ENCODE measurements at regions not wholly inside any gene's neighbourhood (a gene's known extent, or its start where the extent isn't known, plus 50 kb on each side); places are given as distances from the start of the nearest gene placed in this dataset.

DNA sequence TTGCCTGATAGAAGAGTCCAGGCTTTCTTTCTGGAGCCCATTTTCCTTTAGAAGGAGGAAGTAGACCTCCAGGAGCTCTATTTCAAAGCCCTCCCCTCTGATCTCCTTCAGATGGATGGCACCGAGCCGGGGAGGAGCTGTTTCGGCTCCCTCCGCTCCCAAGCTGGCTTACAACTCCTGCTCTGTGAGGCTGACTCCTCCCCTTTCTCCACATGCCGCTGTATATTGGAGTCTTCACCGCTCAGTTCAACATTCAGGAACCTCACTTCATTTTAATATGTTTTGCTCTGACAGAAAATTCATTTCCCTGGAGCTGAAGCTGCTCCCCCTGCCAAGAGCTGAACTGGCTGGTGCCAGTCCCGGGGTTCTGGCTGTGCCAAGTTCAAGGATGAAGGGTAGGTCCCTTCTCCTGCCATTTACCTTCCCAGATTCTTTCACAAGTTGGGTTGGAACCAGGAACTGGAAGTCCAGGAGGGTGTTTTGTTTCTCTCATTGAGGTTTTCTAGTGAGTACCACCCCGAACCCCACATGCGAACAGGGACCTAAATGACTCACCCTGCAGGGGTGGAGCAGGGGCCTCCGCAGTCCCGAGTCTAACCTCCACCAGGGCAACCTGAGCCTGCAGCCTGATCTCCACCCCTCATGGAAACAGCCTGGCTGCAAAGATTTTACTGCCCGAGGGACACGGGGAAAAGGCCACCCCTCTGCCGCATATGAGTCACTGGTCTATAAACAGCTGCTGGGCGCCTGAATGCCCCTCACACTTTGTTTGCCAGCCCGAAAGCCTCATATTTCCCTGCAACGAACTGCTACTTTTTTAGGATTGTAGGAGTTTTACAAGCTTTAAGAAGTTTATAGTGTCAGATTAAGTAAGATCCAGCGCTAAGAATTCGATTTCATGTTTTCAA lies 68.6 kb upstream of the FOXA2 start:
- intact Hi-C loops (cut with micrococcal nuclease), result no loop called here

- intact Hi-C loops (cut with micrococcal nuclease), result no loop called here
Measured at GRCh38 chr20:22653658-22654642, 69.6 kb upstream of the FOXA2 start.

- intact Hi-C loops (cut with micrococcal nuclease), result no loop called here
Measured at GRCh38 chr20:22663528-22664025, 79.2 kb upstream of the FOXA2 start.

- intact Hi-C loops (cut with micrococcal nuclease), result no loop called here
Measured at GRCh38 chr20:22667198-22667597, 82.8 kb upstream of the FOXA2 start.

DNA sequence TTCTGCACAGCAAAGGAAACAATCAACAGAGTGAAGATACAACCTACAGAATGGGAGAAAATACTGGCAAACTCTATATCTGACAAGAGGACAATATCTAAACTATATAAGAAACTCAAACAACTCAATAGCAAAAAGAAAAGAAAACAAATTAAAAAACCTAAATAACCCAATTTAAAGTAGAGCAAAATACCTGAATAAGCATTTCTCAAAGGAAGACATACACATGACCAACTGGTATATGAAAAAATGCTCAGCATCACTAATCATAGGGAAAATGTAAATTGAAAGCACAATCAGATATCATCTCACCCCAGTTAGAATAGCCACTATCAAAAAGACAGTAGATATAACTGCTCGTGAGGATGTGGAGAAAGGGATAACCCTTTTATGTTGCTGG lies 87.8 kb upstream of the FOXA2 start:
- intact Hi-C loops (cut with micrococcal nuclease), result no loop called here

DNA sequence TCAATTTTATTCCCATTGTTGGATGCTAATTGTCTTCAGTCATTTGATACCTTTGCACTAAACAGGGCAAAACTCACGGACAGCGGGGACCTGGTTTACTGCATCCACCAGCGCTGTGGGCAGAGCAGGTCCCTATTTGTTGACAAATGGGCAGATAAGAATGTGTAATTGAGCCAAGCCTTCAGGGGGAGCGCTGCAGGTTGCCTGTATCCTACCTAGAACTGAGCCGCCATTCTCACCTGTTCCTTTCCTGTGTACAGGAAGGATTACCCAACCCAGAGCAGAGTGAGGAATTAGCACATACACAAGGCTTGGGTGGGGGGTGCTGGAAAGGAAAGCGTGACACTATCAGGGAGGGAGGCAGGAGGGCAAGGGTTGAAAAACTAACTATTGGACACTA lies 89.1 kb upstream of the FOXA2 start:
- intact Hi-C loops (cut with micrococcal nuclease), result no loop called here

DNA sequence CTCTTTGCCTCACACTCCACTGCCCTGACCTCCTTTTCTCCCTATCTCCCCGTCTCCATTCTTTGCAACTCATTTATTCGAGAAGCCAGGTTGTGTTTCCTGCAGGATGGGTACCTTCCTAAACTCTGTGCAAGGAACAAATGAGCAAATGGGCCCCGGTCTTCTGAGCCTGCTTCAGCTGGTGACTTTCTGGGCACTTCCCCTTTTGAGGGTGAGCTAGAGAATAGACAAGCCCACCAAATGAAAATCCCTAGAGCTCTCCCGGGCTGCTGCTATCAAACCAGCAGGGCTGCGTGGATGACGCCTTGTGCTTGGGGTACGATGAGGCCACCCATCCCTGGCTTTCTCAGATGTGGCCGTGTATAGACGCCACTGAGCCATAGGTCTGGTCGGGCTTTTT lies 91.0 kb upstream of the FOXA2 start:
- intact Hi-C loops (cut with micrococcal nuclease), result no loop called here

- intact Hi-C loops (cut with micrococcal nuclease), result no loop called here
Measured at GRCh38 chr20:22678678-22679077, 94.3 kb upstream of the FOXA2 start.

- intact Hi-C loops (cut with micrococcal nuclease), result no loop called here
Measured at GRCh38 chr20:22679197-22679596, 94.8 kb upstream of the FOXA2 start.

- intact Hi-C loops (cut with micrococcal nuclease), result no loop called here
Measured at GRCh38 chr20:22680031-22680740, 95.8 kb upstream of the FOXA2 start.

DNA sequence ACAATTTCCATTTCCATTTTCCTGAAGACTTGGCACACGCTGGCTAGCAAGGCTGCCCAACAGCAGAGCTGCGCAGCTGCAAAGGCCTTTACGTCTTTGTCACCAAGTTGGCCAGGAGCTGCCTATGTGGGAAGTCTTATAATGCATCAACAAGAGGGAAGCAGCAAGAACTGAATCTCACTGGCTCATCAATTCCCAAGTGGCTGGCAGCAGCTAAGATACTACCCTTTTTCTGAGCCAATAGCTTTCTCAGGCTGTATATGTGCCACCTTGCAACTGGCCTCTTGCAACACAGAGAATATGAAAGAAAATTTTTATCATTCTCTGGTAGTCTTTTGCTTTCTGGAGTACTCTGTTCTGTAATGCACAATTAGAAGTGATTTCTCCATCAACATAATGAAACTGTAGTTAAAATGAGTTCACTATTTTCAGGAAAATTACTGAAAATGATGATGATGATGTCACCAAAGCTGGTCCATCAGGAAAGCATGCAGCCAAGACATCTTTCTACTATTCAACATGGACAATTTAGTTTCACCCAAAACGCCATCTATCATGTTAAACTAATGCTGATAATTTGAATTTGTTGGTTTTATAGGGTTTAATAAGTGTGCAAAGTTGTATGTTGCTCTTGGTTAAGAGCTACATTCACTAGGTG lies 97.3 kb upstream of the FOXA2 start:
- intact Hi-C loops (cut with micrococcal nuclease), result no loop called here

GRCh38 chr20:22682381-22682780 lies 98.0 kb upstream of the FOXA2 start:
- intact Hi-C loops (cut with micrococcal nuclease), result no loop called here

- intact Hi-C loops (cut with micrococcal nuclease), result loop anchor here (1.0 kb wide), 2 partner anchors 345 to 350 kb away; no protein-coding TSS in a partner anchor
Measured at GRCh38 chr20:22684072-22684762, 99.8 kb upstream of the FOXA2 start.

- intact Hi-C loops (cut with micrococcal nuclease), result loop anchor here (1.0 kb wide), 2 partner anchors 346 to 351 kb away; no protein-coding TSS in a partner anchor
Measured at GRCh38 chr20:22684763-22685443, 100.5 kb upstream of the FOXA2 start.

- intact Hi-C loops (cut with micrococcal nuclease), result no loop called here
Measured at GRCh38 chr20:22686097-22686496, 101.7 kb upstream of the FOXA2 start.

- intact Hi-C loops (cut with micrococcal nuclease), result no loop called here
Measured at GRCh38 chr20:22687676-22688349, 103.4 kb upstream of the FOXA2 start.

- intact Hi-C loops (cut with micrococcal nuclease), result no loop called here
Measured at GRCh38 chr20:22688485-22688884, 104.1 kb upstream of the FOXA2 start.

DNA sequence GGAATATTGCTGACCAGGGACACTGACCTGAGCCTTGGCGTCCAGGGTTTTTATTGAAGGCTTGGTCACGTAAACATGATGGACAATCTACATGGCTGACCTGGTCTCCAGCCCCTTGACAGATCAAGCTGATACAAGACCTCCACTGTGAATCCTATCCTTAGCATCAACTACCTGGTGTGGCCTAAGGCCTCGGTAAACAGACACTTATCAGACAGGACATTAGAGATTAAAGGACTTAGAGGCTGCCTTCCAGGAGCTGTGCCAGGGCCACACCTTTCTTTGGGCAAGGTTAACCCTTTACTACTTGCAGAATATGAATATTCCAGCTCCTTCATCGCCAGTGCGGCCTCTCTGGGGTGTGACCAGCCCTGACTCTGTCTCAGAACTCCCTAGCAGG lies 104.9 kb upstream of the FOXA2 start:
- intact Hi-C loops (cut with micrococcal nuclease), result no loop called here

DNA sequence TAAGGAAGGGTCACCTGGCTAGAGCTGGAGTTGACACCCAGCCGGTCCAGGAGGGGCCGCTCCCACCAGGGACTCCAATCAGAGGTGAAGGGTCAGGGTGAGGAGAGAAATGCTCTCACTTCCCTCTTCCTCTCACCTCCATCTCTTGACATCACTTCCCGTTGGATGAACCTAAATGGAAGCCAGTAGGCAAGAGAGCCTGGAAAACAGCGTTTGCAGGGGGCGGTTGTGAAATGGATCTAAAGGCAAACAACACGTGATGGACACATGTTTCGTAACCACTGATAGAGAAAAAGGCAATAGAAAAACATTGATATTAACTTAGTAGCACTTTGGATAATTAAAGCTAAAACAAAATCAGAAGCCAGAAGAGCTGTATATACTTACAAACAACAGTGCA lies 105.6 kb upstream of the FOXA2 start:
- intact Hi-C loops (cut with micrococcal nuclease), result loop anchor here (2.0 kb wide), 3 partner anchors 285 to 555 kb away; partner anchors contain the start of gene THBD

Measured in T-helper 1 cell treated with Interleukin-12 subunit alpha and Interleukin-12 subunit beta and Interleukin-4 antibody, amounts not matched to agents 30 ng/mL and 1 ng/mL, for 36 hours (primary cell).